Prostate gland (tissue), 2 donors: ENCODE measurements at regions not wholly inside any gene's neighbourhood (a gene's known extent, or its start where the extent isn't known, plus 50 kb on each side); places are given as distances from the start of the nearest gene placed in this dataset.
"Not testable (repeated sequence)": the region's sequence is repeated elsewhere in the genome, so short reads cannot be mapped to it uniquely, and the experiment has no call there.

Source experiments
- DNase-seq: peaks from one replicate; pipeline ENCODE4 v3.0.0-alpha.2; 2019; ENCODE audit warnings: low spot score
- H3K27ac ChIP-seq, 2 donors: fragments of 200-600 bp; sonication (generic); 2 replicates each; pipeline ENCODE4 v1.5.1; 2017 to 2019
- H3K27me3 ChIP-seq: fragments of 200-600 bp; sonication (generic); replicated peaks from 2 replicates; pipeline ENCODE4 v1.5.1; 2019; ENCODE audit not compliant: insufficient read depth
- H3K36me3 ChIP-seq, 2 donors: fragments of 200-600 bp; sonication (generic); 1 replicate in 1 of 2; 2 replicates in 1 of 2; pipeline versions ENCODE4 v1.5.1 to v1.8.1; 2017 to 2019
- H3K4me1 ChIP-seq: fragments of 200-600 bp; sonication (generic); replicated peaks from 2 replicates; pipeline ENCODE4 v1.5.1; 2019
- H3K4me3 ChIP-seq, 2 donors: fragments of 200-600 bp; sonication (generic); 2 replicates each; pipeline ENCODE4 v1.5.1; 2017 to 2019
- H3K9me3 ChIP-seq: fragments of 200-600 bp; sonication (generic); 2 replicates; pipeline ENCODE4 v1.5.1; 2017
- POLR2A ChIP-seq: fragments of 450-650 bp; IDR thresholded peaks from one replicate; pipeline ENCODE4 v1.6.1; 2016; ENCODE audit warnings: antibody characterized with exemption, mild to moderate bottlenecking
- POLR2AphosphoS5 ChIP-seq: sonication (generic); formaldehyde crosslinking; IDR thresholded peaks from one replicate; pipeline ENCODE4 v1.6.1; 2017; ENCODE audit warnings: antibody characterized with exemption
- WGBS: methylation state at CpG from one replicate; pipeline ENCODE4 v1.1.5; 2018; 5-methylcytosine and 5-hydroxymethylcytosine counted together
- intact Hi-C: fragments of 100-400 bp; cut with DNase I; formaldehyde crosslinking; loops from one replicate; pipeline ENCODE4 v1.14.2; 2022
- TF ChIP-seq, protein P1 (sequence below), 4 experiments: fragments of 200-600 bp in 2 of 4; fragments of 450-650 bp in 2 of 4; sonication (generic) in 2 of 4; IDR thresholded peaks; 1 replicate in 3 of 4; 2 replicates in 1 of 4; pipeline ENCODE4 v1.5.1; 2016 to 2019; ENCODE audit warnings: antibody characterized with exemption in 4 of 4, mild to moderate bottlenecking in 2 of 4, moderate library complexity in 2 of 4

DNA sequence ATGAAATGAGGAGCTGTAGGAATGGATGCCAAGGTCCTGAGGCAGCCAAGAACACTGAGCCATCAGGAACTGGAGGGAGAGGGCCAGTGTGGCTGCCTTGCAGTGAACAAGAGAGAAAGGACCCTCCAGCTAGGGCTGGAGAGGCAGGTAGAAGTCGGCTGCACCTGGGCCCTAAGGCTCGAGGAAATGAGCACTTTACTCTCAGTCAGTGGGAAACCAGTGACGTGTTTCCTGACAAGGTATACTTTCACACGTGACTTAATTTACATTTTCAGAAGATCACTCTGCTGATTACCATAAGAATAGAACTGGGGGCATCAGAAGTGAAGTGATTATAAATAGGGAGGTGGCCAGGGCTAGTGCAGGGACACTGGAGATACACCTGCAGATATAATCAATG lies 115.2 kb downstream of the C17orf67 start:
- no peak for DNase-seq
- no peaks in the 10 kb centered on the region for H3K27me3 ChIP-seq
- TF ChIP-seq POLR2A (no peak), POLR2AphosphoS5 (no peak)
- TF ChIP-seq, protein P1, sequence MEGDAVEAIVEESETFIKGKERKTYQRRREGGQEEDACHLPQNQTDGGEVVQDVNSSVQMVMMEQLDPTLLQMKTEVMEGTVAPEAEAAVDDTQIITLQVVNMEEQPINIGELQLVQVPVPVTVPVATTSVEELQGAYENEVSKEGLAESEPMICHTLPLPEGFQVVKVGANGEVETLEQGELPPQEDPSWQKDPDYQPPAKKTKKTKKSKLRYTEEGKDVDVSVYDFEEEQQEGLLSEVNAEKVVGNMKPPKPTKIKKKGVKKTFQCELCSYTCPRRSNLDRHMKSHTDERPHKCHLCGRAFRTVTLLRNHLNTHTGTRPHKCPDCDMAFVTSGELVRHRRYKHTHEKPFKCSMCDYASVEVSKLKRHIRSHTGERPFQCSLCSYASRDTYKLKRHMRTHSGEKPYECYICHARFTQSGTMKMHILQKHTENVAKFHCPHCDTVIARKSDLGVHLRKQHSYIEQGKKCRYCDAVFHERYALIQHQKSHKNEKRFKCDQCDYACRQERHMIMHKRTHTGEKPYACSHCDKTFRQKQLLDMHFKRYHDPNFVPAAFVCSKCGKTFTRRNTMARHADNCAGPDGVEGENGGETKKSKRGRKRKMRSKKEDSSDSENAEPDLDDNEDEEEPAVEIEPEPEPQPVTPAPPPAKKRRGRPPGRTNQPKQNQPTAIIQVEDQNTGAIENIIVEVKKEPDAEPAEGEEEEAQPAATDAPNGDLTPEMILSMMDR (IDR thresholded peaks at IDR 0.05) = no peak
- intact Hi-C loops = loop anchor here (5.0 to 10.0 kb wide), 3 partner anchors 41 to 226 kb away; no protein-coding TSS in a partner anchor
- no peak overlapping the region for H3K4me3 ChIP-seq
- no peaks in the 10 kb centered on the region for H3K36me3 ChIP-seq
- H3K9me3 ChIP-seq = no peaks in the 10 kb centered on the region
- H3K27ac ChIP-seq = no peak overlapping the region
- WGBS = 77% methylated on average over 4 of the region's 4 CpGs
- H3K4me1 ChIP-seq = no peaks in the 10 kb centered on the region

DNA sequence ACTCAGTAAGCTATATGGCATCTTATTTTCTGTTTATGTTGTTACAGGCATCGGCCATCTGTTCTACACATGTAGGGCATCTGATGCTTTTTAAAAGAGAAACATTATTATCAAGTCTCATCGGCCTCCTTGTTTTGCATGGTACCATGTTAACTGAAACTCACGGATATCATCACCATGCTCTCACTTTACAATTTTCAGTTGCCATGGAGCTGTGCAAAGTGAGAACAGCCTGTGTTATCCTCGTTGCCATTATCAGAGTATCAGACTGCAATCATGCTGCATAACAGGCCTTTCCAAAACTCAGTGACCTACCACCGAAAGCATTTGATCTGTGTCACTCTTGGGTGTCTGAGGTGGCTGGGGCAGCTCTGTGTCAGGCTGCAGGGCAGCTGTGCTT lies 110.3 kb downstream of the C17orf67 start:
- Histone ChIP-seq H3K36me3 (no peaks in the 10 kb centered on the region), H3K4me1 (no peaks in the 10 kb centered on the region), H3K27ac (no peak overlapping the region), H3K9me3 (no peaks in the 10 kb centered on the region), H3K4me3 (no peak overlapping the region), H3K27me3 (no peaks in the 10 kb centered on the region)
- WGBS = 76% methylated on average over 5 of the region's 5 CpGs
- no peak for DNase-seq
- intact Hi-C loops = no loop called here
- TF ChIP-seq, protein P1 (IDR thresholded peaks at IDR 0.05) = no peak
- TF ChIP-seq POLR2AphosphoS5 (no peak), POLR2A (no peak)

DNA sequence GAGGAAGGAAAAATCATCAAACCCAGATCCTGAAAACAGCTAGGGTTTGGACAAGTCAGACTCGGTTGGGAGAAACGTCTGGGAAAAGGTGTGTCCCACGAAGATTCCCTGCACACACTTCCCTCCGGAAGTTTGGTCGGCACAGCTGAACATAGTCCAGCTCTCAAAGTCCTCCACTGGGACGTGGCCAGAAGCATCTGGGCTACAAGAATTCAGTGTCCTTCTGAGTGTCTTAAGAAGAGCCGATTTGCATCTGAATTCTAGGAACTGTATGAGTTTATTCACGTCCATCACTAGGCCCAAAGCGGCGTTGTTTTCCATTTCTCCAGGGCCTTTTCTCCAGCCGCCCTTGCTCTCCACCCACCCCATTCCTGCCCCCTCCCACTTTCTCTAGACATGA lies 109.1 kb downstream of the C17orf67 start:
- Histone ChIP-seq H3K36me3 (no peaks in the 10 kb centered on the region), H3K4me3 (no peak overlapping the region), H3K27me3 (no peaks in the 10 kb centered on the region), H3K27ac (no peak overlapping the region), H3K9me3 (no peaks in the 10 kb centered on the region), H3K4me1 (no peaks in the 10 kb centered on the region)
- 84% methylated on average over 11 of the region's 11 CpGs for WGBS
- DNase-seq = no peak
- no peak for TF ChIP-seq POLR2A
- TF ChIP-seq, protein P1 (IDR thresholded peaks at IDR 0.05) = no peak
- no peak for TF ChIP-seq POLR2AphosphoS5
- intact Hi-C loops = no loop called here

GRCh38 chr17:56725144-56725543 lies 108.6 kb downstream of the C17orf67 start:
- Histone ChIP-seq H3K27ac (no peak overlapping the region), H3K4me1 (no peaks in the 10 kb centered on the region), H3K9me3 (no peaks in the 10 kb centered on the region), H3K27me3 (no peaks in the 10 kb centered on the region), H3K4me3 (no peak overlapping the region), H3K36me3 (no peaks in the 10 kb centered on the region)
- intact Hi-C loops = no loop called here
- WGBS = 67% methylated on average over 4 of the region's 4 CpGs
- TF ChIP-seq, protein P1 (IDR thresholded peaks at IDR 0.05) = no peak
- no peak for TF ChIP-seq POLR2AphosphoS5
- no peak for TF ChIP-seq POLR2A
- DNase-seq = no peak

DNA sequence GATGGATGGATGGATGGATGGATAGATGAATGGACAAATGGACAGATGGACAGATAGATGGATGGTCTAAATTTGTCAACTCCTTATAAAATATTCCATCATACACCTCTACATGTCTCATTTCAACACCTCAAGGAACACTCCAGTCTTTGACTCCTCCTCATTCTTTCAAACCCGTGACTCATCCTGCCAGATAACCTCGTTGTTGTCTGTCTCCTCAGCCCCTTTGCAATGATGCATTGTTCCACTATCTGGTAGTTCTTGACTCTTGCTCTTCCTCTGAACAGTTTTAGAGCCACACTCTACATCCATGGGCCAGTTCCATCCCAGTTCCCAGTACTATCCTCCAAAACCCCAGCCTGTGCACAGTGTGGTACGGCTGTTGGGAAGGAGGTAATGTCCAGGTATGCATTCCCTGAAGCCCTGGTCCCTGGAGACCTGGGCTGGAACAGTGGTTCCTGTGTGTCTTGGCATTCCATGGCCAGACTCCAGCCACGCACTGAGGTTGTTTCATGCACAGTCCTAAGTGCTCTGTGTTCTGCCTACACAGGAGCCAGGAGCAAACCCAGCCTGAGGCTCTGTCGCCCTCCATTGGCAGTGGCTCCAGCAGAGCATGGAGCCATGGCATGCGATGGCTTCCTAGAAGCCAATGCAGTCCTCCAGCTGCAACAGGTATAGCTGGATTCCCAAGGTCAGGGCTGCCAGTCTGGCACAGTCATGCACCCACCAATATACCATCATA lies 105.7 kb downstream of the C17orf67 start:
- no peak for DNase-seq
- 84% methylated on average over 3 of the region's 6 CpGs for WGBS

DNA sequence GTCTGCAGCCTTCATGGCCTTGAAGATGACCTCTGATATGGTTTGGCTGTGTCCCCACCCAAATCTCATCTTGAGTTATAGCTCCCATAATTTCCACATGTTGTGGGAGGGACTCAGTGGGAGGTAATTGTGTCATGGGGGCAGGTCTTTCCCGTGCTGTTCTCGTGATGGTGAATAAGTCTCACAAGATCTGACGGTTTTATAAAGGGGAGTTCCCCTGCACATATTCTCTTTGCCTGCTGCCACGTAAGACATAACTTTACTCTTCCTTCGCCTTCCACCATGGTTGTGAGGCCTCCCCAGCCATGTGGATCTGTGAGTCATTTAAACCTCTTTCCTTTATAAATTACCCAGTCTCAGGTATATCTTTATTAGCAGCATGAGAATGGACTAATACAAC lies 102.6 kb downstream of the C17orf67 start:
- 82% methylated on average over 5 of the region's 5 CpGs for WGBS
- DNase-seq, intact Hi-C loops, H3K27ac ChIP-seq, H3K4me1 ChIP-seq, H3K4me3 ChIP-seq, H3K27me3 ChIP-seq, H3K36me3 ChIP-seq, H3K9me3 ChIP-seq: not testable (repeated sequence)

More for the DNA sequence above, 105.7 kb downstream of the C17orf67 start:
- H3K27me3 ChIP-seq = no peaks in the 10 kb centered on the region
- intact Hi-C loops = no loop called here
- H3K36me3 ChIP-seq = no peaks in the 10 kb centered on the region
- H3K9me3 ChIP-seq = no peaks in the 10 kb centered on the region
- TF ChIP-seq, protein P1 (IDR thresholded peaks at IDR 0.05) = no peak
- TF ChIP-seq POLR2A (no peak), POLR2AphosphoS5 (no peak)
- no peak overlapping the region for H3K27ac ChIP-seq
- no peaks in the 10 kb centered on the region for H3K4me1 ChIP-seq
- H3K4me3 ChIP-seq = no peak overlapping the region
